HCT116 (cell line): ENCODE measurements at regions not wholly inside any gene's neighbourhood (a gene's known extent, or its start where the extent isn't known, plus 50 kb on each side); places are given as distances from the start of the nearest gene placed in this dataset.

Experiments used
- ATAC-seq: fragments of 200-7000 bp; cut with Tn5 transposase; 2 replicates; pipeline ENCODE4 v1.9.1; 2020; ENCODE audit warnings: mild to moderate bottlenecking, moderate library complexity
- BruUV-seq: library from RNA; stranded (reverse); fragments of 400-500 nt; replicated peaks from 2 replicates; lab custom pipeline; 2021; lab: Mats Ljungman, UMichigan
- CTCF ChIA-PET: fragments of 300-600 bp; sonication (Branson Sonifier 250); formaldehyde crosslinking; loops from one replicate; lab custom pipeline; 2021; ENCODE audit warnings: antibody characterized with exemption; lab: Charles Lee
- POLR2A ChIA-PET: fragments of 300-600, 350-600 bp; sonication (Branson Sonifier 250); formaldehyde crosslinking; loops from one replicate; lab custom pipeline; 2021; ENCODE audit warnings: antibody characterized with exemption; lab: Charles Lee
- RAD21 ChIA-PET, 2 experiments: fragments of 300-600 bp; sonication (Branson Sonifier 250); formaldehyde crosslinking; loops; one replicate each; lab custom pipeline; 2023; ENCODE audit warnings: low total read pairs in 2 of 2; ENCODE audit not compliant: uncharacterized antibody in 2 of 2, unreplicated experiment in 2 of 2, low non-redundant PET in 1 of 2; lab: Charles Lee
- DNase-seq: peaks from one replicate; pipeline ENCODE4 v3.0.0-alpha.2; 2010; ENCODE audit warnings: low read depth, low spot score
- H2AFZ ChIP-seq: fragments of 200-600 bp; shearing (Covaris generic), sonication (generic); 2 replicates; pipeline ENCODE4 v1.6.1; 2017; ENCODE audit warnings: low read depth, mixed run types, mixed read lengths, antibody characterized with exemption, low read length; ENCODE audit not compliant: poor library complexity, severe bottlenecking
- H3K27ac ChIP-seq: 2 replicates; pipeline ENCODE4 v1.5.1; 2012; ENCODE audit warnings: low read depth, low read length
- H3K27me3 ChIP-seq: fragments of 200-600 bp; sonication (generic); 2 replicates; pipeline ENCODE4 v1.6.1; 2016; ENCODE audit warnings: mixed run types, low read length, mixed read lengths; ENCODE audit not compliant: insufficient read depth
- H3K36me3 ChIP-seq, 2 experiments: fragments of 200-500 bp in 1 of 2; fragments of 200-600 bp in 1 of 2; sonication (Bioruptor generic) in 1 of 2; sonication (generic) in 1 of 2; 2 replicates each; pipeline versions ENCODE4 v1.5.1 to v1.6.1; 2014 to 2016; ENCODE audit warnings: low read length in 2 of 2, inconsistent platforms in 1 of 2, mixed read lengths in 1 of 2, mixed run types in 1 of 2; ENCODE audit not compliant: insufficient read depth in 2 of 2, control insufficient read depth in 1 of 2
- H3K4me1 ChIP-seq, 2 experiments: fragments of 200-600 bp in 1 of 2; sonication (generic) in 1 of 2; 2 replicates each; pipeline versions ENCODE4 v1.5.1 to v1.6.1; 2012 to 2017; ENCODE audit warnings: low read length in 2 of 2, inconsistent platforms in 1 of 2, mild to moderate bottlenecking in 1 of 2, mixed read lengths in 1 of 2, mixed run types in 1 of 2, moderate library complexity in 1 of 2; ENCODE audit not compliant: insufficient read depth in 2 of 2, control insufficient read depth in 1 of 2
- H3K4me2 ChIP-seq: fragments of 200-600 bp; sonication (generic); 2 replicates; pipeline ENCODE4 v1.6.1; 2017; ENCODE audit warnings: mixed run types, low read length, mixed read lengths
- H3K4me3 ChIP-seq, 2 experiments: fragments of 200-600 bp in 1 of 2; sonication (generic) in 1 of 2; replicated peaks in 1 of 2; 2 replicates each; pipeline ENCODE4 v1.5.1; 2011 to 2016; ENCODE audit warnings: low read length in 2 of 2, control low read depth in 1 of 2, low read depth in 1 of 2, mild to moderate bottlenecking in 1 of 2, mixed read lengths in 1 of 2, mixed run types in 1 of 2
- H3K79me2 ChIP-seq: fragments of 200-600 bp; sonication (generic); 2 replicates; pipeline ENCODE4 v1.6.1; 2017; ENCODE audit warnings: mild to moderate bottlenecking, mixed run types, low read length, moderate library complexity, mixed read lengths; ENCODE audit not compliant: insufficient read depth
- H3K9ac ChIP-seq: fragments of 200-600 bp; sonication (generic); 2 replicates; pipeline ENCODE4 v1.6.1; 2016; ENCODE audit warnings: low read length, mixed read lengths
- H3K9me2 ChIP-seq: fragments of 200-600 bp; sonication (generic), shearing (Covaris generic); 2 replicates; pipeline ENCODE4 v1.6.1; 2017; ENCODE audit warnings: mixed run types, mild to moderate bottlenecking, moderate library complexity; ENCODE audit not compliant: insufficient read depth
- H3K9me3 ChIP-seq, 2 experiments: fragments of 200-500 bp in 1 of 2; fragments of 200-600 bp in 1 of 2; sonication (Bioruptor generic) in 1 of 2; sonication (generic) in 1 of 2; 2 replicates each; pipeline ENCODE4 v1.6.1; 2014 to 2017; ENCODE audit warnings: low read length in 2 of 2, mixed read lengths in 2 of 2, inconsistent platforms in 1 of 2, low read depth in 1 of 2, mild to moderate bottlenecking in 1 of 2, mixed run types in 1 of 2, moderate library complexity in 1 of 2; ENCODE audit not compliant: control insufficient read depth in 1 of 2, insufficient read depth in 1 of 2
- H4K20me1 ChIP-seq: fragments of 200-600 bp; sonication (generic), shearing (Covaris generic); 2 replicates; pipeline ENCODE4 v1.6.1; 2017; ENCODE audit warnings: mixed run types, mild to moderate bottlenecking, moderate library complexity; ENCODE audit not compliant: insufficient read depth
- CEBPB ChIP-seq: IDR thresholded peaks from 2 replicates; pipeline ENCODE4 v1.6.1; 2012; ENCODE audit warnings: low read depth
- EGR1 ChIP-seq: IDR thresholded peaks from 2 replicates; pipeline ENCODE4 v1.6.1; 2012; ENCODE audit warnings: low read depth
- ELF1 ChIP-seq: IDR thresholded peaks from 2 replicates; pipeline ENCODE4 v1.6.1; 2012; ENCODE audit warnings: low read depth, borderline replicate concordance
- EZH2phosphoT487 ChIP-seq: fragments of 200-600 bp; IDR thresholded peaks from 2 replicates; pipeline ENCODE4 v1.6.1; 2018; ENCODE audit warnings: antibody characterized with exemption, borderline replicate concordance
- JUND ChIP-seq: IDR thresholded peaks from 2 replicates; pipeline ENCODE4 v1.6.1; 2012
- POLR2A ChIP-seq: IDR thresholded peaks from 2 replicates; pipeline ENCODE4 v1.7.0; 2011; ENCODE audit warnings: borderline replicate concordance; ENCODE audit not compliant: insufficient read depth, insufficient read length; ENCODE audit errors: extremely low read depth
- POLR2AphosphoS5 ChIP-seq: IDR thresholded peaks from 2 replicates; pipeline ENCODE4 v1.6.1; 2011; ENCODE audit warnings: mild to moderate bottlenecking, low read depth, low read length, moderate library complexity
- RAD21 ChIP-seq: IDR thresholded peaks from 2 replicates; pipeline ENCODE4 v1.6.1; 2012; ENCODE audit warnings: low read depth, mild to moderate bottlenecking
- SIN3A ChIP-seq: IDR thresholded peaks from 2 replicates; pipeline ENCODE4 v1.6.1; 2012; ENCODE audit warnings: low read depth
- SP1 ChIP-seq: IDR thresholded peaks from 2 replicates; pipeline ENCODE4 v1.6.1; 2012; ENCODE audit warnings: low read depth
- SRF ChIP-seq: IDR thresholded peaks from 2 replicates; pipeline ENCODE4 v1.6.1; 2012; ENCODE audit warnings: low read depth
- TCF7L2 ChIP-seq: IDR thresholded peaks from 2 replicates; pipeline ENCODE4 v1.7.0; 2011; ENCODE audit warnings: borderline replicate concordance, inconsistent platforms; ENCODE audit not compliant: insufficient read depth, insufficient read length; ENCODE audit errors: extremely low read depth
- YY1 ChIP-seq: IDR thresholded peaks from 2 replicates; pipeline ENCODE4 v1.6.1; 2011; ENCODE audit warnings: low read length, low read depth, moderate library complexity, mild to moderate bottlenecking; ENCODE audit not compliant: insufficient replicate concordance; ENCODE audit errors: extremely low read depth
- ZFX ChIP-seq: fragments of 450-650 bp; IDR thresholded peaks from 2 replicates; pipeline ENCODE4 v1.6.1; 2017
- ZNF274 ChIP-seq: fragments of 200-500 bp; sonication (Bioruptor generic); IDR thresholded peaks from 2 replicates; pipeline ENCODE4 v1.6.1; 2014; ENCODE audit warnings: mild to moderate bottlenecking, low read depth, low read length, inconsistent platforms
- intact Hi-C: fragments of 100-400 bp; cut with micrococcal nuclease; formaldehyde crosslinking; loops from 2 replicates; pipeline ENCODE4 v1.10.0; 2022
- TF ChIP-seq, protein P1 (sequence below): IDR thresholded peaks from 2 replicates; pipeline ENCODE4 v1.6.1; 2012
- TF ChIP-seq, protein P2 (sequence below): IDR thresholded peaks from 2 replicates; pipeline ENCODE4 v1.6.1; 2012; ENCODE audit warnings: low read depth
- TF ChIP-seq, protein P3 (sequence below), 3 experiments: fragments of 200-600 bp in 1 of 3; sonication (generic) in 1 of 3; IDR thresholded peaks in 2 of 3; conservative IDR thresholded peaks in 1 of 3; 2 replicates each; pipeline ENCODE4 v1.5.1; 2012 to 2017; ENCODE audit warnings: low read depth in 2 of 3, low read length in 2 of 3, antibody characterized with exemption in 1 of 3, borderline replicate concordance in 1 of 3, control low read depth in 1 of 3, mild to moderate bottlenecking in 1 of 3, mixed read lengths in 1 of 3, mixed run types in 1 of 3, moderate library complexity in 1 of 3; ENCODE audit not compliant: insufficient read depth in 1 of 3
- TF ChIP-seq, protein P4 (sequence below): IDR thresholded peaks from 2 replicates; pipeline ENCODE4 v1.6.1; 2012

DNA sequence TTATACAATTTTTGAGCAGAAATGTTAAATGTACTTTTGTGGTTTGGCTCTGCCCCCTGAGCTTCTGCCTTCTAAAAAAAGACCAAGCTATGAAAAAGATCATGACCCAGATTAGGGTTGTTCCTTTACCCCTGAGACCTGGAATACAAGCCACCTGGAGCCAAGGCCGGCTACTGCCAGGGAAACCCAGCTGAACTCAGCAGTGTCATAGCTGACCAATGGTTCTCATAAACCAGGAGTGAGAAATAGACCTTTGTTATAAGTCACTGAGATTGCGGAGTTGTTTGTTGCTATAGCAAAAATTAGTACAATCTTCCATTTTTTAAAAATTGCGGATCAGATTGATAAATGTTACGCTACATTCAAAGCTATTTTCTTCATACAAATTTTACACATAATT lies 1261.7 kb downstream of the ROBO1 start:
- intact Hi-C loops = no loop called here
- RAD21 ChIA-PET = no interaction called here

More for the DNA sequence above, 1261.7 kb downstream of the ROBO1 start:
- Histone ChIP-seq H3K4me2 (no peak overlapping the region), H2AFZ (no peak overlapping the region), H4K20me1 (no peaks in the 10 kb centered on the region), H3K9ac (no peak overlapping the region), H3K27ac (no peak overlapping the region), H3K79me2 (no peaks in the 10 kb centered on the region), H3K27me3 (no peaks in the 10 kb centered on the region), H3K4me3 (no peak overlapping the region), H3K9me3 (peaks cover 5 to 18% of the 10 kb centered on the region in 2 experiments; a peak in 3 of 4 replicates), H3K4me1 (no peaks in the 10 kb centered on the region), H3K9me2 (no peaks in the 10 kb centered on the region), H3K36me3 (no peaks in the 10 kb centered on the region)
- ATAC-seq (no peak), DNase-seq (no peak)
- CTCF ChIA-PET = no interaction called here
- POLR2A ChIA-PET = no interaction called here
- BruUV-seq = no TSS peak
- TF ChIP-seq POLR2A = no peak
- no peak for TF ChIP-seq TCF7L2
- TF ChIP-seq SRF = no peak
- no peak for TF ChIP-seq CEBPB
- no peak for TF ChIP-seq ELF1
- no peak for TF ChIP-seq JUND
- TF ChIP-seq, protein P1, sequence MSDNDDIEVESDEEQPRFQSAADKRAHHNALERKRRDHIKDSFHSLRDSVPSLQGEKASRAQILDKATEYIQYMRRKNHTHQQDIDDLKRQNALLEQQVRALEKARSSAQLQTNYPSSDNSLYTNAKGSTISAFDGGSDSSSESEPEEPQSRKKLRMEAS = no peak
- TF ChIP-seq EZH2phosphoT487 = no peak
- no peak for TF ChIP-seq POLR2AphosphoS5
- TF ChIP-seq ZFX = no peak
- no peak for TF ChIP-seq SIN3A
- no peak for TF ChIP-seq ZNF274
- no peak for TF ChIP-seq SP1
- no peak for TF ChIP-seq YY1
- TF ChIP-seq, protein P2, sequence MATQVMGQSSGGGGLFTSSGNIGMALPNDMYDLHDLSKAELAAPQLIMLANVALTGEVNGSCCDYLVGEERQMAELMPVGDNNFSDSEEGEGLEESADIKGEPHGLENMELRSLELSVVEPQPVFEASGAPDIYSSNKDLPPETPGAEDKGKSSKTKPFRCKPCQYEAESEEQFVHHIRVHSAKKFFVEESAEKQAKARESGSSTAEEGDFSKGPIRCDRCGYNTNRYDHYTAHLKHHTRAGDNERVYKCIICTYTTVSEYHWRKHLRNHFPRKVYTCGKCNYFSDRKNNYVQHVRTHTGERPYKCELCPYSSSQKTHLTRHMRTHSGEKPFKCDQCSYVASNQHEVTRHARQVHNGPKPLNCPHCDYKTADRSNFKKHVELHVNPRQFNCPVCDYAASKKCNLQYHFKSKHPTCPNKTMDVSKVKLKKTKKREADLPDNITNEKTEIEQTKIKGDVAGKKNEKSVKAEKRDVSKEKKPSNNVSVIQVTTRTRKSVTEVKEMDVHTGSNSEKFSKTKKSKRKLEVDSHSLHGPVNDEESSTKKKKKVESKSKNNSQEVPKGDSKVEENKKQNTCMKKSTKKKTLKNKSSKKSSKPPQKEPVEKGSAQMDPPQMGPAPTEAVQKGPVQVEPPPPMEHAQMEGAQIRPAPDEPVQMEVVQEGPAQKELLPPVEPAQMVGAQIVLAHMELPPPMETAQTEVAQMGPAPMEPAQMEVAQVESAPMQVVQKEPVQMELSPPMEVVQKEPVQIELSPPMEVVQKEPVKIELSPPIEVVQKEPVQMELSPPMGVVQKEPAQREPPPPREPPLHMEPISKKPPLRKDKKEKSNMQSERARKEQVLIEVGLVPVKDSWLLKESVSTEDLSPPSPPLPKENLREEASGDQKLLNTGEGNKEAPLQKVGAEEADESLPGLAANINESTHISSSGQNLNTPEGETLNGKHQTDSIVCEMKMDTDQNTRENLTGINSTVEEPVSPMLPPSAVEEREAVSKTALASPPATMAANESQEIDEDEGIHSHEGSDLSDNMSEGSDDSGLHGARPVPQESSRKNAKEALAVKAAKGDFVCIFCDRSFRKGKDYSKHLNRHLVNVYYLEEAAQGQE = no peak
- TF ChIP-seq, protein P3, sequence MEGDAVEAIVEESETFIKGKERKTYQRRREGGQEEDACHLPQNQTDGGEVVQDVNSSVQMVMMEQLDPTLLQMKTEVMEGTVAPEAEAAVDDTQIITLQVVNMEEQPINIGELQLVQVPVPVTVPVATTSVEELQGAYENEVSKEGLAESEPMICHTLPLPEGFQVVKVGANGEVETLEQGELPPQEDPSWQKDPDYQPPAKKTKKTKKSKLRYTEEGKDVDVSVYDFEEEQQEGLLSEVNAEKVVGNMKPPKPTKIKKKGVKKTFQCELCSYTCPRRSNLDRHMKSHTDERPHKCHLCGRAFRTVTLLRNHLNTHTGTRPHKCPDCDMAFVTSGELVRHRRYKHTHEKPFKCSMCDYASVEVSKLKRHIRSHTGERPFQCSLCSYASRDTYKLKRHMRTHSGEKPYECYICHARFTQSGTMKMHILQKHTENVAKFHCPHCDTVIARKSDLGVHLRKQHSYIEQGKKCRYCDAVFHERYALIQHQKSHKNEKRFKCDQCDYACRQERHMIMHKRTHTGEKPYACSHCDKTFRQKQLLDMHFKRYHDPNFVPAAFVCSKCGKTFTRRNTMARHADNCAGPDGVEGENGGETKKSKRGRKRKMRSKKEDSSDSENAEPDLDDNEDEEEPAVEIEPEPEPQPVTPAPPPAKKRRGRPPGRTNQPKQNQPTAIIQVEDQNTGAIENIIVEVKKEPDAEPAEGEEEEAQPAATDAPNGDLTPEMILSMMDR (IDR thresholded peaks at IDR 0.05 in 2 of 3, conservative IDR thresholded peaks at IDR 0.05 in 1 of 3; ENCODE audit: borderline replicate concordance in 1 of 3, insufficient read depth in 1 of 3, low read depth in 2 of 3, low read length in 2 of 3) = no peak
- TF ChIP-seq EGR1 = no peak
- TF ChIP-seq, protein P4, sequence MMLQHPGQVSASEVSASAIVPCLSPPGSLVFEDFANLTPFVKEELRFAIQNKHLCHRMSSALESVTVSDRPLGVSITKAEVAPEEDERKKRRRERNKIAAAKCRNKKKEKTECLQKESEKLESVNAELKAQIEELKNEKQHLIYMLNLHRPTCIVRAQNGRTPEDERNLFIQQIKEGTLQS = no peak
- TF ChIP-seq RAD21 = no peak
